ENCODE measurements at regions not wholly inside any gene's neighbourhood (a gene's known extent, or its start where the extent isn't known, plus 50 kb on each side); places are given as distances from the start of the nearest gene placed in this dataset.
"Not testable (repeated sequence)": the region's sequence is repeated elsewhere in the genome, so short reads cannot be mapped to it uniquely, and the experiment has no call there.

DNA sequence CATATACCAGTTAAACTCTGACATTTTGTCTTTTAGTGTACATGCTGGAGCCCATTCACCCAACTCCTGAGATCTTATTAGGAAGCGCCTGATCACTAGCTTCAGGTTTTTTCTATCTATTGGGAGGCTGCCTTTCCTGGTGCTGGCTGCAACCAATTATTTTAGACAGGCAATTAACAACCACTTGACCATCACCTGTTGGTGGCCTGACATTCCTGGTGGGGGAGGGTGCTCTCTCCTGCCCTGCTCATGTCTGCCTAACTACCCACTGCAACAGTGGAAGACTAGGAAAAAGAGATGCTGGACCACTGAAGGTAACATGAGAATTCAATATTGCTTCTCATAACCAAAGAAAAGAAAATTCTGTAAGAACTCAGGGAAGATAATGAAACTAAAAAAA, 190.3 kb upstream of the GRM3 start:
- no peak overlapping the region for H3K27ac ChIP-seq
- ChIA-PET POLR2A (ENCODE audit: low non-redundant PET) (no interaction called here), CTCF (interaction anchor here (0.7 kb wide), 1 partner anchor 9 kb away, joined by 3 read pairs; no protein-coding TSS in a partner anchor)
- DNase-seq (ENCODE audit: low spot score): no peak
- no peak for TF ChIP-seq CTCF (conservative IDR thresholded peaks at IDR 0.05; ENCODE audit: low read depth)

GRCh38 chr7:86448856-86449255, 194.9 kb upstream of the GRM3 start:
- no peak for TF ChIP-seq CTCF (conservative IDR thresholded peaks at IDR 0.05; ENCODE audit: low read depth)
- ChIA-PET POLR2A (ENCODE audit: low non-redundant PET) (no interaction called here), CTCF (no interaction called here)
- DNase-seq (ENCODE audit: low spot score): no peak
- H3K27ac ChIP-seq: no peak overlapping the region

GRCh38 chr7:86445285-86445684, 198.4 kb upstream of the GRM3 start:
- ChIA-PET CTCF (interaction anchor here (0.7 kb wide), 1 partner anchor 248 kb away, joined by 3 read pairs; no protein-coding TSS in a partner anchor), POLR2A (ENCODE audit: low non-redundant PET) (no interaction called here)
- TF ChIP-seq CTCF (conservative IDR thresholded peaks at IDR 0.05; ENCODE audit: low read depth): no peak
- no peak overlapping the region for H3K27ac ChIP-seq
- no peak for DNase-seq (ENCODE audit: low spot score)

- H3K27ac ChIP-seq: no peak overlapping the region
- DNase-seq (ENCODE audit: low spot score): no peak
- ChIA-PET POLR2A (ENCODE audit: low non-redundant PET) (no interaction called here), CTCF (no interaction called here)
- TF ChIP-seq CTCF (conservative IDR thresholded peaks at IDR 0.05; ENCODE audit: low read depth): no peak
These were observed 199.5 kb upstream of the GRM3 start for GRCh38 chr7:86444245-86444644.

DNA sequence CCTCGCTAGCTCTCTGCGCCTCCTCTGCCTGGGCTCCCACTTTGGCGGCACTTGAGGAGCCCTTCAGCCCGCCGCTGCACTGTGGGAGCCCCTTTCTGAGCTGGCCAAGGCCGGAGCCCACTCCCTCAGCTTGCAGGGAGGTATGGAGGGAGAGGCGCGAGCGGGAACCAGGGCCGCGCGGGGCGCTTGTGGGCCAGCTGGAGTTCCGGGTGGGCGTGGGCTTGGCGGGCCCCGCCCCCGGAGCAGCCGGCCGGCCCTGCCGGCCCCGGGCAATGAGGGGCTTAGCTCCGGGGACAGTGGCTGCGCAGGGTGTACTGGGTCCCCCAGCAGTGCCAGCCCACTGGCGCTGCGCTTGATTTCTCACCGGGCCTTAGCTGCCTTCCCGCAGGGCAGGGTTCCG, 203.3 kb upstream of the GRM3 start:
- DNase-seq (ENCODE audit: low spot score); CTCF ChIA-PET; POLR2A ChIA-PET (ENCODE audit: low non-redundant PET); H3K27ac ChIP-seq: not testable (repeated sequence)

- DNase-seq (ENCODE audit: low spot score): no peak
- POLR2A ChIA-PET (ENCODE audit: low non-redundant PET): no interaction called here
- CTCF ChIA-PET: interaction anchor here (0.5 kb wide), 1 partner anchor 1621 kb away, joined by 4 read pairs; no protein-coding TSS in a partner anchor
- TF ChIP-seq CTCF (conservative IDR thresholded peaks at IDR 0.05; ENCODE audit: low read depth): no peak
- no peak overlapping the region for H3K27ac ChIP-seq
These were observed 205.7 kb upstream of the GRM3 start for GRCh38 chr7:86437951-86438450.

- ChIA-PET POLR2A (ENCODE audit: low non-redundant PET) (no interaction called here), CTCF (no interaction called here)
- DNase-seq (ENCODE audit: low spot score): no peak
- H3K27ac ChIP-seq: no peak overlapping the region
- no peak for TF ChIP-seq CTCF (conservative IDR thresholded peaks at IDR 0.05; ENCODE audit: low read depth)
These were observed 211.9 kb upstream of the GRM3 start for GRCh38 chr7:86431761-86432160.

Data from RWPE1 (cell line).